Adrenal gland (tissue), 9 donors: ENCODE measurements at regions not wholly inside any gene's neighbourhood (a gene's known extent, or its start where the extent isn't known, plus 50 kb on each side); places are given as distances from the start of the nearest gene placed in this dataset.
A peak's percentile ranks its signal among the peaks of the same experiment; 100 is the strongest.

Experiments
- DNase-seq, 7 donors: peaks; one replicate each; pipeline ENCODE4 v3.0.0-alpha.2; 2019 to 2020
- H3K27ac ChIP-seq, 5 donors: fragments of 200-600 bp; sonication (generic) in 4 of 5; 1 replicate in 3 of 5; 2 replicates in 2 of 5; pipeline versions ENCODE4 v1.5.1 to v1.8.0; 2016 to 2020; ENCODE audit warnings: mild to moderate bottlenecking in 1 of 5
- H3K27me3 ChIP-seq: fragments of 200-600 bp; 2 replicates; pipeline ENCODE4 v1.8.0; 2021
- H3K36me3 ChIP-seq, 2 donors: fragments of 200-600 bp; replicated peaks in 1 of 2; 1 replicate in 1 of 2; 2 replicates in 1 of 2; pipeline versions ENCODE4 v1.5.1 to v1.8.0; 2018 to 2022
- H3K4me1 ChIP-seq, 2 donors: fragments of 200-600 bp; replicated peaks in 1 of 2; 1 replicate in 1 of 2; 2 replicates in 1 of 2; pipeline versions ENCODE4 v1.5.1 to v1.8.0; 2018 to 2021
- H3K4me3 ChIP-seq, 4 donors: fragments of 200-600 bp; sonication (generic) in 3 of 4; one replicate each; pipeline ENCODE4 v1.5.1; 2016 to 2018
- H3K9me3 ChIP-seq, 3 donors: fragments of 200-600 bp; sonication (generic) in 1 of 3; replicated peaks in 1 of 3; 1 replicate in 2 of 3; 2 replicates in 1 of 3; pipeline versions ENCODE4 v1.5.1 to v1.8.0; 2016 to 2021
- POLR2A ChIP-seq, 2 donors: fragments of 450-650 bp; IDR thresholded peaks; one replicate each; pipeline ENCODE4 v1.6.1; 2017; ENCODE audit warnings: antibody characterized with exemption in 2 of 2, mild to moderate bottlenecking in 2 of 2, moderate library complexity in 1 of 2
- WGBS, 4 donors: extraction: QIAGEN DNeasy Blood & Tissue Kit in 2 of 4; methylation state at CpG; one replicate each; pipeline versions ENCODE4 v1.1.5 to v1.1.7; 2013 to 2017; 5-methylcytosine and 5-hydroxymethylcytosine counted together
- intact Hi-C, 2 donors: fragments of 100-400 bp; cut with DNase I; formaldehyde crosslinking; loops; one replicate each; pipeline versions ENCODE4 v1.14.1 to v1.15.0; 2022 to 2023
- TF ChIP-seq, protein P1 (sequence below), 6 experiments: fragments of 450-650 bp in 4 of 6; fragments of 200-600 bp in 2 of 6; sonication (generic) in 1 of 6; IDR thresholded peaks; 1 replicate in 5 of 6; 2 replicates in 1 of 6; pipeline versions ENCODE4 v1.5.1 to v1.8.0; 2016 to 2021; ENCODE audit warnings: antibody characterized with exemption in 6 of 6, mild to moderate bottlenecking in 2 of 6, moderate library complexity in 1 of 6
- donor health status: healthy with polysubstance abuse.
- donor health status: Bipolar disorder and iron deficiency.
- donor health status: DM: yes; HTN: yes; CAD: no.
- donor health status: DM: no; HTN: no; CAD: no.
- donor health status: DM: no; HTN: no; CAD: no.

DNA sequence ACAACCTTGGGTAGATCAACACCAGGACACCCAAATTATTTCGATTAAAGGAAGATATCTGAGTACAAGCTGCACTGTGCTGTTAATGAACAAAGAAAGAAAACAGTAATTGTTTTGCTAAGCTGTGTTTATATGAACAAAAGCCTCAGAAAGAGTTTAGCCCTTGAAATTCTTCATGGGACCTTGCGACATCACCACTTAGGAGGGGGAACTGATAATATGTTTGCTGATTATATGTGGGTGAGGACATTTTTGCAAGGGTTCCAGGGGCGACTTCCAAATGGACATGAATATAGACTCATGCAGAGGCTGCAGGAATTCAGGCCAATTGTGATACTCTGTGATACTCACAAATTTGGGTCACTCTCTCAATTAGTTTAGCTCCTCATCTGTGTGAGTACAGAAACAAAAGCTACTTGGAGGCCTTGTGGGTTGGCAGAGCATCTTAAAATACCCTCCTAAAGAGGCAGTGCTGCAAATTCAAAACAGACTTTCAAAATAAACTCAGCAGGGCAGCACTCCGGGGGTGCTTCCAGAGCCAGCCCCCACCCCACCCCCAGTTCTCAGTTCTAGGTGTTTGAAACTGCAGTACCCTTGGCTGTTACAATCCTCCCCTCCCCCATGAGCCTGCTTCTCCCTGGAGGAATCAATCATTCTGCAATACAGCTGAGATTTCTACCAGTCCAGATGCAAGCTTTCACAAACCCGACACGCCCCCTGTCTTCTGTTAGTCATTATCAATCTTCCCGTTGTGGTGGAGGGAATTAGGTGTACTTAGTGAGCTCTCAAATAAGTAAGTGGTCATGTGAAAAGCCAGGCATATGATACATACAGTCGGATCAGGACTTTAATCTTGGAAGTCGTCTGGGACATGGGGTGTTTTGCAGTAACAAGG, 97.0 kb upstream of the MBNL2 start:
- Histone ChIP-seq H3K27ac (peak overlapping the region; percentile 3 to 48 (median 21)), H3K36me3 (no peaks in the 10 kb centered on the region), H3K27me3 (no peaks in the 10 kb centered on the region), H3K9me3 (no peaks in the 10 kb centered on the region), H3K4me3 (no peak overlapping the region), H3K4me1 (peaks cover 16 to 37% of the 10 kb centered on the region in 2 donors)
- no peak for TF ChIP-seq POLR2A (IDR thresholded peaks at IDR 0.05)
- TF ChIP-seq, protein P1, sequence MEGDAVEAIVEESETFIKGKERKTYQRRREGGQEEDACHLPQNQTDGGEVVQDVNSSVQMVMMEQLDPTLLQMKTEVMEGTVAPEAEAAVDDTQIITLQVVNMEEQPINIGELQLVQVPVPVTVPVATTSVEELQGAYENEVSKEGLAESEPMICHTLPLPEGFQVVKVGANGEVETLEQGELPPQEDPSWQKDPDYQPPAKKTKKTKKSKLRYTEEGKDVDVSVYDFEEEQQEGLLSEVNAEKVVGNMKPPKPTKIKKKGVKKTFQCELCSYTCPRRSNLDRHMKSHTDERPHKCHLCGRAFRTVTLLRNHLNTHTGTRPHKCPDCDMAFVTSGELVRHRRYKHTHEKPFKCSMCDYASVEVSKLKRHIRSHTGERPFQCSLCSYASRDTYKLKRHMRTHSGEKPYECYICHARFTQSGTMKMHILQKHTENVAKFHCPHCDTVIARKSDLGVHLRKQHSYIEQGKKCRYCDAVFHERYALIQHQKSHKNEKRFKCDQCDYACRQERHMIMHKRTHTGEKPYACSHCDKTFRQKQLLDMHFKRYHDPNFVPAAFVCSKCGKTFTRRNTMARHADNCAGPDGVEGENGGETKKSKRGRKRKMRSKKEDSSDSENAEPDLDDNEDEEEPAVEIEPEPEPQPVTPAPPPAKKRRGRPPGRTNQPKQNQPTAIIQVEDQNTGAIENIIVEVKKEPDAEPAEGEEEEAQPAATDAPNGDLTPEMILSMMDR (IDR thresholded peaks at IDR 0.05), result peak in 4 of 6 experiments; percentile 13 to 36 (median 26)
- 15 to 25% (median 23%) methylated on average over 9 of the region's 9 CpGs for WGBS, 4 donors
- peak in 5 of 7 donors; percentile 30 to 71 (median 35) for DNase-seq
- intact Hi-C loops, result no loop called here

DNA sequence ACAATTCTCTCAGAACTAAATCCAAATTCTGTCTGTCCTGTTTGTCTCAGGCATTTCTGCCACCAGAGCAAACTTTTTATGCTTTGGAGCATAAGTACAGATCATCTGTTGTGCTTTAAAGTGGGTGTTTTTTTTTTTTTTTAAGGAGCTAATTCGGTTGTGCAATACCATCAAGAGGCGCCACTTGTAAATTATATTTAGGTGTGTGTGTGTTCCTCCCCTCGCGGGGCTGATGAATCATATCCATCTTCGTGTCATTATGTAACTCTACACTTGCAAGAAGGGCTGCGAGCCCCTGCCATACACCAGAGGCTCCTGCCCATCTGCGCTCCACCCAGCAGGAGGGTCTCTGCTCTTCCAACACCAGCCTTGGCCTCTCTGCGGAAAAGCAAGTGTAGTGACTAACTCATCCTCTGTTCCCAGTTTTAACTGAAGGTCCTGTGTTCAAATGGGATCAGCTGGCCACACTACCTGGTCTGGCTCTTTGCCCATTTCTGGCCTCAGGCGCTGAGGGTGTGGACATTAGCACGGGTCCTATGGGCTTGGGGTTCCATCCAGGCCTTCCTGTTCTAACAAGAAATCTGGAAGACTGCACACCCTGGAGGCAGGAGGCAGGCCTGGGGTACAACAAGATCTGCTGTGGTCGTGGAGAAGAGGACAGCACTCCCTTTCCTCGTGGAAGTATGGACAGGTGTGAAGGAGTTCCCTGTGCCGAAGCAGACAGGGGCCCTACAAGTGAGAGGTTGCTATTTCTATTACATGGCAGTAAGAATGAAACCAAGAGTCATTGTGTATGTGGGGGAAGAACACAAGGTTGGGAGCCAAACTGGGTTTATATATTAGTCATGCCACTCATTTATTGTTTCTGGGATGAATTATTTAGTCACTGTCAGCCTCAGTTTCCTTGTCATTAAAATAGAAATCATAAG, 96.1 kb upstream of the MBNL2 start:
- no peak overlapping the region for H3K4me3 ChIP-seq
- TF ChIP-seq, protein P1 (IDR thresholded peaks at IDR 0.05), result peak in 1 of 6 experiments; percentile 1
- TF ChIP-seq POLR2A (IDR thresholded peaks at IDR 0.05), result no peak
- H3K9me3 ChIP-seq, result no peaks in the 10 kb centered on the region
- H3K27me3 ChIP-seq, result no peaks in the 10 kb centered on the region
- intact Hi-C loops, result no loop called here
- H3K4me1 ChIP-seq, result peaks cover 16 to 37% of the 10 kb centered on the region in 2 donors
- peak overlapping the region in 4 of 5 donors; percentile 12 to 48 (median 30) for H3K27ac ChIP-seq
- WGBS, 4 donors, result 53 to 62% (median 54%) methylated on average over 13 of the region's 13 CpGs
- DNase-seq, result peak in 3 of 7 donors; percentile 17 to 34 (median 33)
- no peaks in the 10 kb centered on the region for H3K36me3 ChIP-seq

DNA sequence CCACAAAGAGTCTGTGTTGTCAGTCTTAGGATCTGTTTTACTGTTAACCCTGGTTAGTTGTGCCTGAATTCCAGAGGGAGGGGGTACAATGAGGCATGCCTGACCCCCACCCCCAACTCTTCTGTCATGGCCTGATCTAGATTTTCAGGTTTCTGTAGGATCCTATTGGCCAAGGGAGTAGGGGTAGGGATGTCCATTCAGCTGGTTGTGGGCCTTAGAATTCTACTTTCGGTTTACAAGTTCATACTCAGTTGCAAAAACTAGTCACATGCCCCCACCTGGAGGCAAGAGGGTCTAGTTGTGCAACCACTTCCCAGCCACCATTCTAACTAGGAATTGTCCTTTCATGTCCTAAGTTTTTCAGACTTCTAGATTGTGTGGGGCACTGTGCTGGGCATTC, 94.3 kb upstream of the MBNL2 start:
- H3K9me3 ChIP-seq, result no peaks in the 10 kb centered on the region
- H3K4me1 ChIP-seq, result peaks cover 16 to 24% of the 10 kb centered on the region in 2 donors
- H3K27me3 ChIP-seq, result no peaks in the 10 kb centered on the region
- 75 to 80% (median 78%) methylated on average over 1 of the region's 1 CpG for WGBS, 4 donors
- TF ChIP-seq, protein P1 (IDR thresholded peaks at IDR 0.05), result no peak
- TF ChIP-seq POLR2A (IDR thresholded peaks at IDR 0.05), result no peak
- intact Hi-C loops, result no loop called here
- peak in 1 of 7 donors; percentile 38 for DNase-seq
- H3K36me3 ChIP-seq, result no peaks in the 10 kb centered on the region
- H3K27ac ChIP-seq, result peak overlapping the region in 2 of 5 donors; percentile 3 to 46
- no peak overlapping the region for H3K4me3 ChIP-seq

DNA sequence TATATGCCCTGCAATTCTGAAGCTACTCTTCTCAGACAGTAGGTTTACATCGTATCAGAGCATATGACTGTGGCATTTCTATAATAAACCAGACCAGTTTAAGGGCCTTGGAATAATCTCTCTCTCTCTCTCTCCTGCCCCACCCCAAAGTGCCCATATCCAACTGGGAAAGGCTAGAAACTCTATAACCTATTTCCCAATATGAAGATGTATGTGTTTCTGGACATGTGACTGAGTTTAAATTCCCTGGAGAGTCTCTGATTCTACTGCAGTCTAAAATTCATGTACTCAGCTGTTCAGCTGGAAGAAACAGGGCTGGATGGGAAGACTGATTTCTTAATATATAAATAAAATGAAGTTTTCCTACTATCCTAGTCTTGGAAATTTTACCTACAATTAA, 91.9 kb upstream of the MBNL2 start:
- no peak for DNase-seq
- Histone ChIP-seq H3K36me3 (no peaks in the 10 kb centered on the region), H3K27ac (no peak overlapping the region), H3K9me3 (no peaks in the 10 kb centered on the region), H3K27me3 (no peaks in the 10 kb centered on the region), H3K4me3 (no peak overlapping the region), H3K4me1 (peaks cover 11 to 14% of the 10 kb centered on the region in 2 donors)
- intact Hi-C loops, result no loop called here
- 95 to 100% (median 98%) methylated on average over 1 of the region's 1 CpG for WGBS, 4 donors
- TF ChIP-seq POLR2A (IDR thresholded peaks at IDR 0.05), result no peak
- TF ChIP-seq, protein P1 (IDR thresholded peaks at IDR 0.05), result no peak
